ENCODE measurements at regions not wholly inside any gene's neighbourhood (a gene's known extent, or its start where the extent isn't known, plus 50 kb on each side); places are given as distances from the start of the nearest gene placed in this dataset.

DNA sequence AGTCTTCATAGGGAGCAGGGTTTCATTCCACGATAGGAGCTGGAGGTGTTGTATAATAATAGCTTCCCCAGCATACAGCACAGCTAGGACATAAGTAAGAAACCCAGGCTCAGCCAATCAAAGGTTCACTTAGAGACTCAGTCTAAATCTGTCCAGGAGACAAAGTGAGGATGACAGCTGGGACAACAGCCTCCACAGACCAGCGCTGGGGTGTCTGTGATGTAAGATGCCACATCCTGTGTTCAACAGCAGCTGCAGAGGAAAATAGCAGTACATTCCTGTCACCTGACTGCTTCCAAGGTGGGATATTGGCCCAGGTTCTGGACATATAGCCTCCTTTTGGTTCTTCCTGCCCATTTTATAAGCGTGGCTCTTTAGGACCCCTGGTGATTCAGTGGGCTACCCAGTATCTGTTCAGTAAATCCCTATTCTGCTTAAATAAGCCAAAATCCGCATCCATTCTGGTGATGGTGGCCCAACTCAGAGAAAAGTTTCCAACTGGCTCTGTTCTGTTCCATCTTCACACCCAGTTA, 176.8 kb upstream of the SYT6 start:
- Histone ChIP-seq H3K4me3 (ENCODE audit: low read length) (no peak overlapping the region), H3K9me3 (ENCODE audit: control insufficient read depth, low read length) (peaks cover 14% of the 10 kb centered on the region), H3K9ac (ENCODE audit: extremely low read depth, low read length, poor library complexity, severe bottlenecking) (no peak overlapping the region), H3K27me3 (ENCODE audit: control insufficient read depth, insufficient read depth, low read length, poor library complexity, severe bottlenecking) (peaks cover 31% of the 10 kb centered on the region), H3K27ac (ENCODE audit: low read depth, low read length) (no peak overlapping the region), H3K36me3 (ENCODE audit: control insufficient read depth, insufficient read depth, low read length) (no peaks in the 10 kb centered on the region), H3K4me1 (ENCODE audit: control insufficient read depth, insufficient read depth, low read length) (no peaks in the 10 kb centered on the region)
- peaks cover 39% of the 10 kb centered on the region for H3K27me3 Mint-ChIP-seq (ENCODE audit: insufficient read depth)
- DNase-seq: no peak
- no peak overlapping the region for H3K27ac Mint-ChIP-seq
- no peak overlapping the region for H3K4me3 Mint-ChIP-seq
- no peaks in the 10 kb centered on the region for H3K4me1 Mint-ChIP-seq
- no peaks in the 10 kb centered on the region for H3K36me3 Mint-ChIP-seq (ENCODE audit: low read depth)
- 89 to 98% methylated on average over 3 to 4 of the region's 4 CpGs for WGBS, 2 experiments (ENCODE audit: insufficient coverage in 1 of 2, insufficient read length in 1 of 2)
- TF ChIP-seq, protein P1, sequence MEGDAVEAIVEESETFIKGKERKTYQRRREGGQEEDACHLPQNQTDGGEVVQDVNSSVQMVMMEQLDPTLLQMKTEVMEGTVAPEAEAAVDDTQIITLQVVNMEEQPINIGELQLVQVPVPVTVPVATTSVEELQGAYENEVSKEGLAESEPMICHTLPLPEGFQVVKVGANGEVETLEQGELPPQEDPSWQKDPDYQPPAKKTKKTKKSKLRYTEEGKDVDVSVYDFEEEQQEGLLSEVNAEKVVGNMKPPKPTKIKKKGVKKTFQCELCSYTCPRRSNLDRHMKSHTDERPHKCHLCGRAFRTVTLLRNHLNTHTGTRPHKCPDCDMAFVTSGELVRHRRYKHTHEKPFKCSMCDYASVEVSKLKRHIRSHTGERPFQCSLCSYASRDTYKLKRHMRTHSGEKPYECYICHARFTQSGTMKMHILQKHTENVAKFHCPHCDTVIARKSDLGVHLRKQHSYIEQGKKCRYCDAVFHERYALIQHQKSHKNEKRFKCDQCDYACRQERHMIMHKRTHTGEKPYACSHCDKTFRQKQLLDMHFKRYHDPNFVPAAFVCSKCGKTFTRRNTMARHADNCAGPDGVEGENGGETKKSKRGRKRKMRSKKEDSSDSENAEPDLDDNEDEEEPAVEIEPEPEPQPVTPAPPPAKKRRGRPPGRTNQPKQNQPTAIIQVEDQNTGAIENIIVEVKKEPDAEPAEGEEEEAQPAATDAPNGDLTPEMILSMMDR (conservative IDR thresholded peaks at IDR 0.05): no peak
- peaks cover 18% of the 10 kb centered on the region for H3K9me3 Mint-ChIP-seq

DNA sequence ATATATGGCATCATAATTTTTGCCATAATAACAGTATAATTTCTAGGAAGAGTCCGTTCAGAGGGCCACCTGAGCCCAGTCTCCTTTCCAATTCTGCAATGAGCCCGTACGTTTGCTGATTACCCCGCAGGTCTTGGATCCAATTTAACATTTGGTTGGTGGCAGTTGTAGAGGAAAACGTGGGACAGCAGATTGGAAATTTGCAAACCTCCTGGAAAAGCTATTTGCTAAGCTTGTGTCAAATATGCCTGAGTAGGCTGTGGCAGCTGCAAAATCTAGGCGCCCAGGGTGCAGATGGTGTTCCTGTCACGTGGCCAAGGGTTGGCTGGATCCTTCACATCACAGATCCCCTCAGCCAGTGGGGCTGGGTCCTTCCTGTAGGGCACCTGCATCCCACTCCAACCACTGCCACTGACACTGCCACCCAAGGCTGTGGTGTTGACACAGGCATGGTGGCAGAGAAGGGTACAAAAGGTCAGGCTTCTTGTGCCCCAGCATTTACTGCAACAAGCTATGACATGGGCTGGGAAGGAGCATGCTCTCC, 174.8 kb upstream of the SYT6 start:
- Mint-ChIP-seq H3K27ac (no peak overlapping the region), H3K4me3 (no peak overlapping the region), H3K36me3 (ENCODE audit: low read depth) (no peaks in the 10 kb centered on the region), H3K4me1 (no peaks in the 10 kb centered on the region), H3K27me3 (ENCODE audit: insufficient read depth) (peaks cover 36% of the 10 kb centered on the region), H3K9me3 (peaks cover 18% of the 10 kb centered on the region)
- no peak for DNase-seq
- no peak overlapping the region for H3K27ac ChIP-seq (ENCODE audit: low read depth, low read length)
- 87% methylated on average over 5 to 7 of the region's 7 CpGs for WGBS, 2 experiments (ENCODE audit: insufficient coverage in 1 of 2, insufficient read length in 1 of 2)
- H3K36me3 ChIP-seq (ENCODE audit: control insufficient read depth, insufficient read depth, low read length): no peaks in the 10 kb centered on the region
- TF ChIP-seq, protein P1 (conservative IDR thresholded peaks at IDR 0.05): no peak
- H3K4me1 ChIP-seq (ENCODE audit: control insufficient read depth, insufficient read depth, low read length): no peaks in the 10 kb centered on the region
- peaks cover 27% of the 10 kb centered on the region for H3K27me3 ChIP-seq (ENCODE audit: control insufficient read depth, insufficient read depth, low read length, poor library complexity, severe bottlenecking)
- H3K9me3 ChIP-seq (ENCODE audit: control insufficient read depth, low read length): peaks cover 14% of the 10 kb centered on the region
- H3K4me3 ChIP-seq (ENCODE audit: low read length): no peak overlapping the region
- no peak overlapping the region for H3K9ac ChIP-seq (ENCODE audit: extremely low read depth, low read length, poor library complexity, severe bottlenecking)

DNA sequence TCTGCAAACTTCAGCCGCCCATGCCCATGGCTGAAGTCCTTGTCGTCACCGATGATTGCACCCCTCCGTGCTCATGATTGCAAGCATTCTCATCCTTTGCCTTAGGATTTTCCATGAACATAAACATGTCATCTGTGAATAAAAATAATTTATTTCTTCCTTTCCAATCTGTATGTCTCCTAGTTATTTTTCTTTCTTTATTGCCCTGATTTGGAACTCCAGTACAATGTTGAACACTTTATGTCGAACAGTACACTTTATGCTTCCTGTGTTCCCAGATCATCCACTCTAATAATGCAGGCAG, 170.9 kb upstream of the SYT6 start:
- no peak overlapping the region for H3K27ac ChIP-seq (ENCODE audit: low read depth, low read length)
- H3K9me3 ChIP-seq (ENCODE audit: control insufficient read depth, low read length): peaks cover 14% of the 10 kb centered on the region
- TF ChIP-seq, protein P1 (conservative IDR thresholded peaks at IDR 0.05): no peak
- Mint-ChIP-seq H3K4me3 (no peak overlapping the region), H3K27me3 (ENCODE audit: insufficient read depth) (peaks cover 22% of the 10 kb centered on the region), H3K9me3 (peaks cover 18% of the 10 kb centered on the region), H3K36me3 (ENCODE audit: low read depth) (no peaks in the 10 kb centered on the region), H3K27ac (no peak overlapping the region), H3K4me1 (no peaks in the 10 kb centered on the region)
- H3K9ac ChIP-seq (ENCODE audit: extremely low read depth, low read length, poor library complexity, severe bottlenecking): no peak overlapping the region
- H3K4me1 ChIP-seq (ENCODE audit: control insufficient read depth, insufficient read depth, low read length): no peaks in the 10 kb centered on the region
- WGBS, 2 experiments (ENCODE audit: insufficient coverage in 1 of 2, insufficient read length in 1 of 2): 93 to 95% methylated on average over 4 to 5 of the region's 5 CpGs
- no peaks in the 10 kb centered on the region for H3K36me3 ChIP-seq (ENCODE audit: control insufficient read depth, insufficient read depth, low read length)
- no peak overlapping the region for H3K4me3 ChIP-seq (ENCODE audit: low read length)
- peaks cover under 1% of the 10 kb centered on the region for H3K27me3 ChIP-seq (ENCODE audit: control insufficient read depth, insufficient read depth, low read length, poor library complexity, severe bottlenecking)
- DNase-seq: no peak
